HepG2 (cell line): ENCODE measurements at regions not wholly inside any gene's neighbourhood (a gene's known extent, or its start where the extent isn't known, plus 50 kb on each side); places are given as distances from the start of the nearest gene placed in this dataset.

Source experiments
- ATAC-seq: fragments of 200-7000 bp; cut with Tn5 transposase; 3 replicates; pipeline ENCODE4 v1.9.1; 2020; ENCODE audit warnings: mild to moderate bottlenecking, moderate library complexity
- BruUV-seq: library from RNA; stranded (reverse); fragments of 400-500 nt; replicated peaks from 2 replicates; lab custom pipeline; 2021; lab: Mats Ljungman, UMichigan
- CTCF ChIA-PET: fragments of 300-600 bp; formaldehyde crosslinking; extraction: SDS; loops from one replicate; lab custom pipeline; 2021; ENCODE audit warnings: low total read pairs, inconsistent platforms, low intra/inter-chr PET ratio; lab: Yijun Ruan, JAX
- POLR2A ChIA-PET: fragments of 350-600 bp; sonication (Branson Sonifier 250); formaldehyde crosslinking; loops from one replicate; lab custom pipeline; 2020; ENCODE audit warnings: antibody characterized with exemption, inconsistent platforms; lab: Yijun Ruan, JAX
- DNase-seq: peaks from one replicate; pipeline ENCODE4 v3.0.0-alpha.2; 2015; ENCODE audit warnings: low spot score
- FAIRE-seq: peaks from 3 replicates; lab custom pipeline; 2011; peaks lifted over from hg19 to GRCh38; lab: Jason Lieb, UNC
- H2AFZ ChIP-seq: one replicate; pipeline ENCODE4 v1.6.1; 2011; ENCODE audit warnings: low read length, inconsistent platforms
- H3K27ac ChIP-seq: fragments of 300-600 bp; 3 replicates; pipeline ENCODE4 v1.8.0; 2011; ENCODE audit warnings: mixed run types, mild to moderate bottlenecking, mixed read lengths, low read length, inconsistent platforms; ENCODE audit not compliant: insufficient read depth; ENCODE audit errors: extremely low read length
- H3K27me3 ChIP-seq, 2 experiments: fragments of 200-600 bp in 1 of 2; 2 replicates in 1 of 2; 3 replicates in 1 of 2; pipeline versions ENCODE4 v1.6.0 to v1.8.0; 2011; ENCODE audit warnings: low read length in 2 of 2, mild to moderate bottlenecking in 2 of 2, moderate library complexity in 2 of 2, inconsistent platforms in 1 of 2; ENCODE audit not compliant: insufficient read depth in 2 of 2, control insufficient read depth in 1 of 2
- H3K36me3 ChIP-seq, 2 experiments: fragments of 200-600 bp in 1 of 2; replicated peaks in 1 of 2; 2 replicates in 1 of 2; 3 replicates in 1 of 2; pipeline versions ENCODE4 v1.5.1 to v1.8.0; 2011; ENCODE audit warnings: low read length in 2 of 2, inconsistent platforms in 1 of 2; ENCODE audit not compliant: insufficient read depth in 2 of 2, control insufficient read depth in 1 of 2
- H3K4me1 ChIP-seq: 2 replicates; pipeline ENCODE4 v1.5.1; 2012; ENCODE audit warnings: low read length, inconsistent platforms; ENCODE audit not compliant: insufficient read depth
- H3K4me2 ChIP-seq: 2 replicates; pipeline ENCODE4 v1.6.0; 2011; ENCODE audit warnings: low read depth, low read length, inconsistent platforms
- H3K4me3 ChIP-seq, 3 experiments: fragments of 200-600 bp in 1 of 3; sonication (generic), shearing (Covaris generic) in 1 of 3; replicated peaks in 1 of 3; 2 replicates each; pipeline ENCODE4 v1.5.1; 2011 to 2016; ENCODE audit warnings: low read length in 3 of 3, inconsistent platforms in 2 of 3, low read depth in 2 of 3, mild to moderate bottlenecking in 2 of 3, control low read depth in 1 of 3, mixed read lengths in 1 of 3; ENCODE audit not compliant: insufficient read depth in 1 of 3
- H3K79me2 ChIP-seq: one replicate; pipeline ENCODE4 v1.6.1; 2011; ENCODE audit warnings: low read length, inconsistent platforms; ENCODE audit not compliant: insufficient read depth
- H3K9ac ChIP-seq: 2 replicates; pipeline ENCODE4 v1.6.0; 2011; ENCODE audit warnings: mild to moderate bottlenecking, low read depth, low read length, inconsistent platforms; ENCODE audit not compliant: insufficient read depth
- H3K9me3 ChIP-seq: 2 replicates; pipeline ENCODE4 v1.5.1; 2012; ENCODE audit warnings: mild to moderate bottlenecking, low read length
- H4K20me1 ChIP-seq: 2 replicates; pipeline ENCODE4 v1.6.0; 2011; ENCODE audit warnings: inconsistent platforms, mild to moderate bottlenecking, low read length, moderate library complexity; ENCODE audit not compliant: insufficient read depth
- AGO1 ChIP-seq: fragments of 200-400 bp; formaldehyde crosslinking; IDR thresholded peaks from 2 replicates; pipeline ENCODE4 v1.6.1; 2017; ENCODE audit warnings: mild to moderate bottlenecking, low read depth, low read length, moderate library complexity; ENCODE audit not compliant: poor library complexity, severe bottlenecking
- ARNT2 ChIP-seq: sonication (generic); formaldehyde crosslinking; IDR thresholded peaks from 2 replicates; pipeline ENCODE4 v1.8.0; 2022; ENCODE audit warnings: mild to moderate bottlenecking, low read depth, missing genetic modification reagents, moderate library complexity
- ATF1 ChIP-seq: IDR thresholded peaks from 2 replicates; pipeline ENCODE4 v1.6.1; 2016; ENCODE audit warnings: mild to moderate bottlenecking, control low read depth
- ATF5 ChIP-seq: sonication (generic); formaldehyde crosslinking; IDR thresholded peaks from 2 replicates; pipeline ENCODE4 v1.4.0; 2020; ENCODE audit warnings: mild to moderate bottlenecking, low read depth, missing genetic modification reagents
- HNRNPH1 ChIP-seq: fragments of 200-400 bp; formaldehyde crosslinking; optimal IDR thresholded peaks from 2 replicates; pipeline ENCODE3; 2017; ENCODE audit warnings: mild to moderate bottlenecking, low read depth, low read length
- IRX3 ChIP-seq: sonication (generic); formaldehyde crosslinking; IDR thresholded peaks from 2 replicates; pipeline ENCODE4 v1.8.1; 2023; ENCODE audit warnings: mild to moderate bottlenecking, low read depth, missing genetic modification reagents, borderline replicate concordance
- KMT2A ChIP-seq: sonication (generic); formaldehyde crosslinking; IDR thresholded peaks from 2 replicates; pipeline ENCODE4 v1.4.0; 2020; ENCODE audit warnings: missing genetic modification reagents
- MAFK ChIP-seq, 2 experiments: IDR thresholded peaks in 1 of 2; conservative IDR thresholded peaks in 1 of 2; 2 replicates each; pipeline ENCODE4 v1.6.1; 2011; ENCODE audit warnings: improper control_type of control experiment in 2 of 2, low read length in 2 of 2
- SALL2 ChIP-seq: sonication (generic); formaldehyde crosslinking; IDR thresholded peaks from 2 replicates; pipeline ENCODE4 v1.8.1; 2023; ENCODE audit warnings: mild to moderate bottlenecking, missing genetic modification reagents, inconsistent platforms
- SAP130 ChIP-seq: IDR thresholded peaks from 2 replicates; pipeline ENCODE4 v1.6.1; 2016; ENCODE audit warnings: low read depth
- SNAI1 ChIP-seq: sonication (generic); formaldehyde crosslinking; IDR thresholded peaks from 2 replicates; pipeline ENCODE4 v1.5.0; 2020; ENCODE audit warnings: mild to moderate bottlenecking, missing genetic modification reagents, borderline replicate concordance
- SRSF4 ChIP-seq: fragments of 200-400 bp; formaldehyde crosslinking; IDR thresholded peaks from one replicate; pipeline ENCODE4 v1.6.1; 2018; ENCODE audit warnings: mild to moderate bottlenecking, low read depth, low read length, moderate library complexity; ENCODE audit not compliant: poor library complexity, severe bottlenecking
- SYNCRIP ChIP-seq: fragments of 200-400 bp; formaldehyde crosslinking; IDR thresholded peaks from 2 replicates; pipeline ENCODE4 v1.6.1; 2018; ENCODE audit warnings: mild to moderate bottlenecking, low read depth, low read length; ENCODE audit not compliant: insufficient read depth
- ZNF207 ChIP-seq: fragments of 450-650 bp; IDR thresholded peaks from 2 replicates; pipeline ENCODE4 v1.6.1; 2016; ENCODE audit warnings: antibody characterized with exemption, borderline replicate concordance
- ZNF235 ChIP-seq: sonication (generic); formaldehyde crosslinking; IDR thresholded peaks from 2 replicates; pipeline ENCODE4 v1.8.1; 2023; ENCODE audit warnings: mild to moderate bottlenecking, missing genetic modification reagents, borderline replicate concordance
- ZNF251 ChIP-seq: sonication (generic); formaldehyde crosslinking; IDR thresholded peaks from 2 replicates; pipeline ENCODE4 v1.9.0; 2021; ENCODE audit warnings: mild to moderate bottlenecking, missing genetic modification reagents
- ZNF333 ChIP-seq: sonication (generic); formaldehyde crosslinking; IDR thresholded peaks from 2 replicates; pipeline ENCODE4 v1.4.0; 2020; ENCODE audit warnings: mild to moderate bottlenecking, missing genetic modification reagents, borderline replicate concordance
- ZNF674 ChIP-seq: sonication (generic); formaldehyde crosslinking; IDR thresholded peaks from 2 replicates; pipeline ENCODE4 v1.5.0; 2020; ENCODE audit warnings: low read depth, mild to moderate bottlenecking, missing genetic modification reagents
- WGBS: methylation state at CpG from one replicate; pipeline ENCODE4 v1.1.6; 2017; ENCODE audit warnings: low lambda C conversion rate; 5-methylcytosine and 5-hydroxymethylcytosine counted together
- in situ Hi-C: cut with HindIII; loops from 2 replicates; pipeline ENCODE4 v1.10.0; 2017; ENCODE audit warnings: low pct_unique_long_range_greater_than_20kb; ENCODE audit not compliant: extremely low pct_ligation_motif_present
- intact Hi-C: fragments of 100-400 bp; cut with micrococcal nuclease; formaldehyde crosslinking; loops from one replicate; pipeline ENCODE4 v1.10.0; 2022; ENCODE audit not compliant: unreplicated experiment

DNA sequence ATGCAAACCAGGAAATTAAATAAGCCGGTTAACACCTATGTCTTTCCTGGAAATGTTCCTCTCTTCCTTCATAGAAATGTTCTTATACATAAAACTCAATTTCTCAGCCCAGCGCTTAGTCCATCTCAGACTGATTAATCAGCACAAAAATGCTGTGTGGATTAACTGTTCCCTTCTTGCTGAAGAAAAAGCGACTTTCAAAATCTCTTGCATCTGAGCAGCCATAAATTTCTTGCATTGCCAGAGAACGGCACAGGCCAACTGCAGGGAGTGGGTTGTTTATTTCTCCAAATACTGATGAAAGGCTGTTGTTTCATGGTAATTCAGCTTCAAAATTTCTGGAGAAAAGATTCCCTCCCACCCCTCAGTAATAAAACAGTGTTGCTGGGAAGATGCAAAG, 517.6 kb downstream of the BTBD3 start:
- CTCF ChIA-PET, result no interaction called here
- Histone ChIP-seq H3K4me2 (no peak overlapping the region), H3K9me3 (no peaks in the 10 kb centered on the region), H2AFZ (no peak overlapping the region), H4K20me1 (no peaks in the 10 kb centered on the region), H3K4me1 (no peaks in the 10 kb centered on the region), H3K9ac (no peak overlapping the region), H3K4me3 (no peak overlapping the region), H3K27ac (no peak overlapping the region), H3K36me3 (no peaks in the 10 kb centered on the region), H3K27me3 (no peaks in the 10 kb centered on the region), H3K79me2 (no peaks in the 10 kb centered on the region)
- TF ChIP-seq ZNF251 (CRISPR knock-in tag) (no peak), SYNCRIP (no peak), MAFK (conservative IDR thresholded peaks at IDR 0.05 in 1 of 2, IDR thresholded peaks at IDR 0.05 in 1 of 2; ENCODE audit: low read length in 2 of 2) (0 out of 4 replicates have a peak, but pooled peaks of 1 of the 2 experiments have one; percentile 10), AGO1 (no peak), SNAI1 (CRISPR knock-in tag) (no peak), ZNF674 (CRISPR knock-in tag) (no peak), SALL2 (CRISPR knock-in tag) (no peak), ZNF207 (no peak), SAP130 (CRISPR knock-in tag) (no peak)
- in situ Hi-C loops, result no loop called here
- POLR2A ChIA-PET, result no interaction called here
- DNase-seq, result no peak
- BruUV-seq, result no TSS peak
- intact Hi-C loops, result no loop called here
- WGBS, result 8% methylated on average over 4 of the region's 4 CpGs
- no peak for FAIRE-seq
- no peak for ATAC-seq

DNA sequence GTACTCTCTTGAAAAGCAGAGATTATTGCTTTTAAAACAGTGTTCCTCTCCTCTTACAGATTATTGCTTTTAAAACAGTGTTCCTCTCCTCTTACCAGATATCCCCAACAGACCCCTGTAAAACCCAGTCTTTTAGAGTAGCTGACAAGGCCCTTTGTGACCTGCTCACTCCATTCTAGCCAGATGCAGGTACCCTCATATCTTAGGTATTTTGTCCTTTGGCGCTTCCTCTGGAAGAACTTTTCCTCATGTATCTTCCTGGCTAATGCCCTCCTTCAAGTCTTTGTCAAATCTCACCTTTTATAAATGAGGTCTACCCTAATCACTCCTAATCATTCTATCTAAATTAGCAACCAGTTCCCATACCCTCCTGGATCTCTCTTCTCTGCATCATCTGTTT, 536.0 kb downstream of the BTBD3 start:
- in situ Hi-C loops (no loop called here), intact Hi-C loops (no loop called here)
- ATAC-seq (no peak), DNase-seq (no peak), FAIRE-seq (no peak)
- Histone ChIP-seq H2AFZ (no peak overlapping the region), H3K4me2 (no peak overlapping the region), H3K27ac (no peak overlapping the region), H3K4me3 (no peak overlapping the region), H3K79me2 (no peaks in the 10 kb centered on the region), H3K4me1 (no peaks in the 10 kb centered on the region), H3K36me3 (no peaks in the 10 kb centered on the region), H3K9ac (no peak overlapping the region), H3K9me3 (peaks cover 38% of the 10 kb centered on the region), H4K20me1 (no peaks in the 10 kb centered on the region), H3K27me3 (no peaks in the 10 kb centered on the region)
- CTCF ChIA-PET, result no interaction called here
- TF ChIP-seq ARNT2 (CRISPR knock-in tag) (no peak), ATF5 (no peak), KMT2A (CRISPR knock-in tag) (no peak), SRSF4 (no peak), ZNF235 (CRISPR knock-in tag) (no peak), HNRNPH1 (no peak), ATF1 (CRISPR knock-in tag) (no peak), ZNF333 (CRISPR knock-in tag) (no peak), IRX3 (no peak)
- BruUV-seq, result no TSS peak
- POLR2A ChIA-PET, result no interaction called here
- 2% methylated on average over 1 of the region's 1 CpG for WGBS
